DND-41 (cell line): ENCODE measurements at regions not wholly inside any gene's neighbourhood (a gene's known extent, or its start where the extent isn't known, plus 50 kb on each side); places are given as distances from the start of the nearest gene placed in this dataset.

Source experiments
- ATAC-seq: fragments of 200-7000 bp; cut with Tn5 transposase; 3 replicates; pipeline ENCODE4 v1.9.1; 2021; ENCODE audit warnings: low read depth; ENCODE audit not compliant: insufficient read depth
- DNase-seq: peaks from one replicate; pipeline ENCODE4 v3.0.0-alpha.2; 2020
- H2AFZ ChIP-seq: 2 replicates; pipeline ENCODE4 v1.6.0; 2012; ENCODE audit warnings: low read depth, low read length
- H3K27ac ChIP-seq: 2 replicates; pipeline ENCODE4 v1.5.1; 2012; ENCODE audit warnings: low read length, inconsistent platforms
- H3K27me3 ChIP-seq: fragments of 200-600 bp; sonication (generic); 2 replicates; pipeline ENCODE4 v1.6.0; 2012; ENCODE audit warnings: low read length, mild to moderate bottlenecking, inconsistent platforms; ENCODE audit not compliant: insufficient read depth, poor library complexity
- H3K36me3 ChIP-seq: 2 replicates; pipeline ENCODE4 v1.5.1; 2012; ENCODE audit warnings: low read length, inconsistent platforms; ENCODE audit not compliant: insufficient read depth
- H3K4me1 ChIP-seq: 2 replicates; pipeline ENCODE4 v1.5.1; 2012; ENCODE audit warnings: mild to moderate bottlenecking, low read length; ENCODE audit not compliant: insufficient read depth
- H3K4me2 ChIP-seq: 2 replicates; pipeline ENCODE4 v1.6.0; 2012; ENCODE audit warnings: mild to moderate bottlenecking, moderate library complexity, low read length, inconsistent platforms; ENCODE audit not compliant: insufficient read depth
- H3K4me3 ChIP-seq, 2 experiments: fragments of 200-600 bp in 1 of 2; shearing (Covaris generic) in 1 of 2; 2 replicates each; pipeline ENCODE4 v1.5.1; 2012 to 2016; ENCODE audit warnings: inconsistent platforms in 2 of 2, low read length in 2 of 2, mild to moderate bottlenecking in 2 of 2, low read depth in 1 of 2, moderate library complexity in 1 of 2
- H3K79me2 ChIP-seq: 2 replicates; pipeline ENCODE4 v1.6.0; 2012; ENCODE audit warnings: low read length, inconsistent platforms; ENCODE audit not compliant: insufficient read depth
- H3K9ac ChIP-seq: 2 replicates; pipeline ENCODE4 v1.6.0; 2012; ENCODE audit warnings: low read depth, mild to moderate bottlenecking, inconsistent platforms, low read length, moderate library complexity
- H3K9me3 ChIP-seq: 2 replicates; pipeline ENCODE4 v1.5.1; 2012; ENCODE audit warnings: low read length, moderate library complexity, mild to moderate bottlenecking, inconsistent platforms; ENCODE audit not compliant: insufficient read depth, severe bottlenecking
- H4K20me1 ChIP-seq: 2 replicates; pipeline ENCODE4 v1.6.0; 2012; ENCODE audit warnings: low read length; ENCODE audit not compliant: insufficient read depth
- EZH2 ChIP-seq: IDR thresholded peaks from 3 replicates; pipeline ENCODE4 v1.6.1; 2012; ENCODE audit warnings: borderline replicate concordance, low read depth, mild to moderate bottlenecking, moderate library complexity, low read length, inconsistent platforms; ENCODE audit not compliant: severe bottlenecking
- TF ChIP-seq, protein P1 (sequence below): IDR thresholded peaks from 2 replicates; pipeline ENCODE4 v1.5.1; 2012; ENCODE audit warnings: borderline replicate concordance, low read length, moderate library complexity, mild to moderate bottlenecking; ENCODE audit not compliant: poor library complexity, severe bottlenecking; ENCODE audit errors: extremely low read depth

DNA sequence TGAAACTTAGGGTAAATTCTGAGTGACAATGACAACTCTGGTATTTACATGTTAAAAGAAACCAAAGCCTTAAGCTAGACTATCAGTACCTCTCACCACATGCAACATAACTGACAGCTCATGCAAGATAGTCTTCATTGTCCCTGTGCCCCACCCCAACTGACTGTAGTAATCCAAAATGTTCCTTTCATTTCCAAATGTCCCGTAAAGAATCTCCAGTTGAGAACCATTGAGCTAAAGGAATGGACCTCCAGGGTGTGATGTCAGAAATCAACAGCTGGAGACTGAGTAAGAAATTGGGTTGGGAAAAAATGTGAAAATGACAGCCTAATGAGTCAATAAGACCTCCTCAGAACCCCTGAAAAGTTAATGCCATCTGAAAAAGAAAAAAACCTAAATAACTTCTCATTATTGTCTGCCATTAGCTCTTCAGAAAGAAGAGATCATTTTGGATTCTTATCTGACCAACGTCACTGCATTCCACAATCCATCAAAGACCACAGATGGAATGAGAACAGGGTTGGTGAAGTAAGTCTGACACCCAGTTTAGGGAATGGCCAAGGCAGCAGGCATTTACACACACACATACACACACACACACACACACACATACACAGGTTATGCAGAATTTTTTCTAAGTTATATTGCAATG is 51.7 kb upstream of the ACVR2A start:
- H3K4me3 ChIP-seq: no peak overlapping the region
- H3K4me2 ChIP-seq: no peak overlapping the region
- ATAC-seq (no peak), DNase-seq (no peak)
- peaks cover 9% of the 10 kb centered on the region; the same call in 1 of the 2 replicates for H3K4me1 ChIP-seq
- no peaks in the 10 kb centered on the region for H3K9me3 ChIP-seq
- no peaks in the 10 kb centered on the region for H3K27me3 ChIP-seq
- H4K20me1 ChIP-seq: no peaks in the 10 kb centered on the region
- H3K79me2 ChIP-seq: no peaks in the 10 kb centered on the region
- no peaks in the 10 kb centered on the region for H3K36me3 ChIP-seq
- TF ChIP-seq, protein P1, sequence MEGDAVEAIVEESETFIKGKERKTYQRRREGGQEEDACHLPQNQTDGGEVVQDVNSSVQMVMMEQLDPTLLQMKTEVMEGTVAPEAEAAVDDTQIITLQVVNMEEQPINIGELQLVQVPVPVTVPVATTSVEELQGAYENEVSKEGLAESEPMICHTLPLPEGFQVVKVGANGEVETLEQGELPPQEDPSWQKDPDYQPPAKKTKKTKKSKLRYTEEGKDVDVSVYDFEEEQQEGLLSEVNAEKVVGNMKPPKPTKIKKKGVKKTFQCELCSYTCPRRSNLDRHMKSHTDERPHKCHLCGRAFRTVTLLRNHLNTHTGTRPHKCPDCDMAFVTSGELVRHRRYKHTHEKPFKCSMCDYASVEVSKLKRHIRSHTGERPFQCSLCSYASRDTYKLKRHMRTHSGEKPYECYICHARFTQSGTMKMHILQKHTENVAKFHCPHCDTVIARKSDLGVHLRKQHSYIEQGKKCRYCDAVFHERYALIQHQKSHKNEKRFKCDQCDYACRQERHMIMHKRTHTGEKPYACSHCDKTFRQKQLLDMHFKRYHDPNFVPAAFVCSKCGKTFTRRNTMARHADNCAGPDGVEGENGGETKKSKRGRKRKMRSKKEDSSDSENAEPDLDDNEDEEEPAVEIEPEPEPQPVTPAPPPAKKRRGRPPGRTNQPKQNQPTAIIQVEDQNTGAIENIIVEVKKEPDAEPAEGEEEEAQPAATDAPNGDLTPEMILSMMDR: no peak
- TF ChIP-seq EZH2: no peak
- no peak overlapping the region for H3K9ac ChIP-seq
- H2AFZ ChIP-seq: no peak overlapping the region
- H3K27ac ChIP-seq: no peak overlapping the region

DNA sequence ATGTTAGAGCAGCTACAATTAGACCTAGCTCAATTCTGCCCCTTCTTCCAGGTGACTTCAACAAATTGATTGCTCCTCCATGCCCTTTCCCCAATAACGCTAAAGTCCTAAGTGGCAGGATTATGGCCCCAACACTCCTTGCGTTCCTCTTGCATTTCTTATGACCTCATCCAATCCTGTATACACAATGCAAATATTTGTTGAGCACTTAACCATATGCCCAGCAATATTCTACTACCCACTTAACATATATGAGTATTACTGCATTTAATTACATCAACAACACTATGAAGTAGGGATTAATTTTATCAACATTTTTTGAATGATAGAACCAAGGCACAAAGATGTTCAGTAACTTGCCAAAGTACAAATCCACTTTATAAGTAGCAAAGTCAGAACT is 54.2 kb upstream of the ACVR2A start:
- H3K4me1 ChIP-seq: peaks cover 5% of the 10 kb centered on the region; the same call in 1 of the 2 replicates
- H4K20me1 ChIP-seq: no peaks in the 10 kb centered on the region
- no peak for DNase-seq
- H3K27ac ChIP-seq: no peak overlapping the region
- H2AFZ ChIP-seq: no peak overlapping the region
- H3K36me3 ChIP-seq: no peaks in the 10 kb centered on the region
- H3K4me3 ChIP-seq: no peak overlapping the region
- no peak for TF ChIP-seq EZH2
- TF ChIP-seq, protein P1: no peak
- ATAC-seq: no peak
- H3K9me3 ChIP-seq: no peaks in the 10 kb centered on the region
- H3K9ac ChIP-seq: no peak overlapping the region
- no peaks in the 10 kb centered on the region for H3K79me2 ChIP-seq
- H3K27me3 ChIP-seq: no peaks in the 10 kb centered on the region
- H3K4me2 ChIP-seq: no peak overlapping the region

DNA sequence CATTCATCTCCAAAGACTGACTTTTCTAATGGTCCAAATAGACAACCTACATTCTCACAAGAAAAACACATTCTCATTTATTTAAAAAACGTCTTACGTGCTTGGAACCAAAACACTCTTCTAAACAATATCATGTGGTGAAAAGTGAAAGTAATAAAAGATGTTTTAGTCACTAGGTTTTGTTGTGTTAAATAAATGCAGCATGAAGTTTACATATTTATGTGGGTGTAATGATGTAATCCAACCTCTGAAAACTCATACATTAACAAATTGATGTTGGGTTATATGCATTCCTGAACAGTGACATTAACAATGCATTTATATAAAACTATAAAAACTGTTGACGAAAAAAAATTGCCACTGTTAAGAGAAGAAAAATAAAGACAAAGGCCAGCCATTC is 55.1 kb upstream of the ACVR2A start:
- DNase-seq (no peak), ATAC-seq (no peak)
- no peaks in the 10 kb centered on the region for H3K79me2 ChIP-seq
- H3K27me3 ChIP-seq: no peaks in the 10 kb centered on the region
- H3K36me3 ChIP-seq: no peaks in the 10 kb centered on the region
- TF ChIP-seq, protein P1: no peak
- no peak for TF ChIP-seq EZH2
- H3K9me3 ChIP-seq: no peaks in the 10 kb centered on the region
- peaks cover 5% of the 10 kb centered on the region; the same call in 1 of the 2 replicates for H3K4me1 ChIP-seq
- H3K27ac ChIP-seq: no peak overlapping the region
- no peaks in the 10 kb centered on the region for H4K20me1 ChIP-seq
- no peak overlapping the region for H3K9ac ChIP-seq
- H2AFZ ChIP-seq: no peak overlapping the region
- H3K4me3 ChIP-seq: no peak overlapping the region
- H3K4me2 ChIP-seq: no peak overlapping the region
